Heart left ventricle (tissue), 16 donors: ENCODE measurements at regions not wholly inside any gene's neighbourhood (a gene's known extent, or its start where the extent isn't known, plus 50 kb on each side); places are given as distances from the start of the nearest gene placed in this dataset.

Source experiments
- ATAC-seq, 4 donors: fragments of 200-7000 bp; cut with Tn5 transposase; one replicate each; pipeline ENCODE4 v1.9.1; 2020 to 2022; ENCODE audit warnings: moderate library complexity in 4 of 4, mild to moderate bottlenecking in 3 of 4, moderate number of reproducible peaks in 1 of 4
- DNase-seq, 5 donors: peaks; one replicate each; pipeline ENCODE4 v3.0.0-alpha.2; 2020
- H3K27ac ChIP-seq, 12 donors: fragments of 200-600 bp; sonication (generic) in 4 of 12; one replicate each; pipeline versions ENCODE4 v1.5.0 to v1.8.0; 2016 to 2022; ENCODE audit warnings: mild to moderate bottlenecking in 2 of 12
- H3K27me3 ChIP-seq, 9 donors: fragments of 200-600 bp; sonication (generic) in 2 of 9; one replicate each; pipeline versions ENCODE4 v1.5.1 to v1.8.0; 2016 to 2022; ENCODE audit warnings: mild to moderate bottlenecking in 3 of 9
- H3K36me3 ChIP-seq, 9 donors: fragments of 200-600 bp; sonication (generic) in 2 of 9; one replicate each; pipeline versions ENCODE4 v1.5.0 to v1.8.0; 2018 to 2022; ENCODE audit warnings: mild to moderate bottlenecking in 2 of 9
- H3K4me1 ChIP-seq, 12 donors: fragments of 200-600 bp; sonication (generic) in 4 of 12; one replicate each; pipeline versions ENCODE4 v1.5.0 to v1.8.0; 2016 to 2022; ENCODE audit warnings: mild to moderate bottlenecking in 3 of 12
- H3K4me3 ChIP-seq, 12 donors: fragments of 200-600 bp; sonication (generic) in 4 of 12; one replicate each; pipeline versions ENCODE4 v1.5.0 to v1.8.0; 2017 to 2022; ENCODE audit warnings: mild to moderate bottlenecking in 9 of 12, moderate library complexity in 4 of 12
- H3K9me3 ChIP-seq, 12 donors: fragments of 200-600 bp; sonication (generic) in 4 of 12; one replicate each; pipeline versions ENCODE4 v1.5.0 to v1.8.0; 2016 to 2022; ENCODE audit warnings: mild to moderate bottlenecking in 1 of 12
- CTCF ChIP-seq, 12 donors: fragments of 200-600 bp; sonication (generic) in 4 of 12; IDR thresholded peaks; one replicate each; pipeline versions ENCODE4 v1.5.0 to v1.8.0; 2018 to 2022; ENCODE audit warnings: antibody characterized with exemption in 12 of 12, mild to moderate bottlenecking in 5 of 12
- POLR2A ChIP-seq, 2 donors: fragments of 450-650 bp; IDR thresholded peaks; one replicate each; pipeline ENCODE4 v1.6.1; 2017; ENCODE audit warnings: antibody characterized with exemption in 2 of 2, mild to moderate bottlenecking in 2 of 2, moderate library complexity in 2 of 2
- WGBS, 4 donors: extraction: QIAGEN DNeasy Blood & Tissue Kit in 2 of 4; methylation state at CpG; one replicate each; pipeline versions ENCODE4 v1.1.5 to v1.1.7; 2013 to 2018; 5-methylcytosine and 5-hydroxymethylcytosine counted together
- intact Hi-C, 10 donors: fragments of 100-400 bp; cut with DNase I; formaldehyde crosslinking; loops; one replicate each; pipeline versions ENCODE4 v1.11.1 to v1.14.2; 2022
- donor health status: ischemic (EF 13 %, LVEDD 7.1; RV severe dilation, severe dysfunction).
- donor health status: healthy with polysubstance abuse.
- donor health status: DM: no; HTN: yes; CAD: no.
- donor health status: DM: no; HTN: no; CAD: no.
- donor health status: ischemic (EF 25% LVEDD 6.9; RV normal size, moderate dysfunction).
- donor health status: ischemic (EF 25% LVEDD 5.7; RV mildly dilated, moderate dysfunction).
- donor health status: healthy.
- donor health status: DM: yes; HTN: yes; CAD: no.
- donor health status: ischemic (EF 35%, LVEDD 5.7; RV mildly dilated, moderate dysfunction).
- donor health status: nonischemic (EF 11% LVEDD 7.7; RV severe dilation, severe dysfunction).
- donor health status: DM: yes; HTN: yes; CAD: no.
- donor health status: PGD.
- donor health status: ischemic (EF 29% LVEDD 5.4; RV normal size, mild dysfunction).
- donor health status: nonischemic (EF 23%, LVEDD 6.1; RV moderate dilation, normal function).

- H3K27me3 ChIP-seq = no peaks in the 10 kb centered on the region
- TF ChIP-seq POLR2A (IDR thresholded peaks at IDR 0.05) (no peak), CTCF (IDR thresholded peaks at IDR 0.05) (no peak)
- no peaks in the 10 kb centered on the region for H3K36me3 ChIP-seq
- DNase-seq = no peak
- H3K4me3 ChIP-seq = no peak overlapping the region
- intact Hi-C loops = loop anchor here in 4 of 10 donors (1.0 to 10.0 kb wide), 8 partner anchors 116 to 1214 kb away; no protein-coding TSS in a partner anchor
- H3K27ac ChIP-seq = no peak overlapping the region
- H3K9me3 ChIP-seq = no peaks in the 10 kb centered on the region
- H3K4me1 ChIP-seq = peaks cover 0 to 19% (median 7%) of the 10 kb centered on the region in 12 donors
- 74 to 85% (median 81%) methylated on average over 3 of the region's 3 CpGs for WGBS, 4 donors
- ATAC-seq = no peak
Measured at GRCh38 chr5:68458416-68459021, 243.0 kb downstream of the PIK3R1 start.

GRCh38 chr5:68459093-68459809, 243.7 kb downstream of the PIK3R1 start:
- 65 to 78% (median 73%) methylated on average over 3 of the region's 3 CpGs for WGBS, 4 donors
- TF ChIP-seq CTCF (IDR thresholded peaks at IDR 0.05) (no peak), POLR2A (IDR thresholded peaks at IDR 0.05) (no peak)
- ATAC-seq = no peak
- H3K27me3 ChIP-seq = no peaks in the 10 kb centered on the region
- H3K27ac ChIP-seq = no peak overlapping the region
- peaks cover 0 to 19% (median 7%) of the 10 kb centered on the region in 12 donors for H3K4me1 ChIP-seq
- H3K36me3 ChIP-seq = no peaks in the 10 kb centered on the region
- H3K9me3 ChIP-seq = no peaks in the 10 kb centered on the region
- no peak for DNase-seq
- intact Hi-C loops = loop anchor here in 4 of 10 donors (1.0 to 10.0 kb wide), 8 partner anchors 117 to 1214 kb away; no protein-coding TSS in a partner anchor
- no peak overlapping the region for H3K4me3 ChIP-seq

GRCh38 chr5:68459810-68460139, 244.2 kb downstream of the PIK3R1 start:
- H3K27me3 ChIP-seq = no peaks in the 10 kb centered on the region
- DNase-seq (no peak), ATAC-seq (no peak)
- no peak overlapping the region for H3K27ac ChIP-seq
- no peaks in the 10 kb centered on the region for H3K9me3 ChIP-seq
- H3K36me3 ChIP-seq = no peaks in the 10 kb centered on the region
- peaks cover 0 to 19% (median 7%) of the 10 kb centered on the region in 12 donors for H3K4me1 ChIP-seq
- no peak for TF ChIP-seq POLR2A (IDR thresholded peaks at IDR 0.05)
- intact Hi-C loops = loop anchor here (1.0 to 10.0 kb wide), 15 partner anchors 117 to 1217 kb away; no protein-coding TSS in a partner anchor
- 43 to 60% (median 50%) methylated on average over 3 of the region's 3 CpGs for WGBS, 4 donors
- no peak overlapping the region for H3K4me3 ChIP-seq

GRCh38 chr5:68460147-68460798, 244.7 kb downstream of the PIK3R1 start:
- H3K4me1 ChIP-seq = peaks cover 0 to 19% (median 7%) of the 10 kb centered on the region in 12 donors
- peak in 2 of 5 donors; percentile 23 to 46 for DNase-seq
- TF ChIP-seq CTCF (IDR thresholded peaks at IDR 0.05) (peak; percentile 56 to 85 (median 77)), POLR2A (IDR thresholded peaks at IDR 0.05) (no peak)
- no peaks in the 10 kb centered on the region for H3K27me3 ChIP-seq
- no peaks in the 10 kb centered on the region for H3K36me3 ChIP-seq
- H3K9me3 ChIP-seq = no peaks in the 10 kb centered on the region
- H3K4me3 ChIP-seq = no peak overlapping the region
- no peak overlapping the region for H3K27ac ChIP-seq
- intact Hi-C loops = loop anchor here (1.0 to 10.0 kb wide), 14 partner anchors 171 to 1218 kb away; no protein-coding TSS in a partner anchor
- ATAC-seq = peak in 3 of 4 donors; percentile 29 to 53 (median 49)
- WGBS, 4 donors = 49 to 56% (median 53%) methylated on average over 3 of the region's 3 CpGs
